ENCODE measurements at regions not wholly inside any gene's neighbourhood (a gene's known extent, or its start where the extent isn't known, plus 50 kb on each side); places are given as distances from the start of the nearest gene placed in this dataset.

DNA sequence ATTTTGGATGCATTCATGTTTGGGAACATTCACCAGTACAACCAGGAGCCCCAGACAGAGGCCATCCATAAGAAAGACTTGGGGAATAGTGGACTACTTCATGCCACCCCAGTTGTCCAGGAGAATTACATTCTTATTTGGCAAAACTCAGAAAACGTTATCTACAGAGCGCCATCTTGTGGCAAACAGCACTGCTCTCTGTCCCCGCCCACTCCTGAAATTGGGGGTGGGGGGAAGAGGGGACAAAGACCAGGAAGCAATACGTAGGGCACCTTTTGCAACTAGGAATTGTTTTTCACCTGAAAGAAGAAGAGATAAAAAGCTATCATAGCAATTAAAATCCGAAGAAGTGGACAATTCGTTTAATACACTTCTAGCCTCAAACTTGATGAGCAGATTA, 134.6 kb upstream of the MGMT start:
- TF ChIP-seq, protein P1, sequence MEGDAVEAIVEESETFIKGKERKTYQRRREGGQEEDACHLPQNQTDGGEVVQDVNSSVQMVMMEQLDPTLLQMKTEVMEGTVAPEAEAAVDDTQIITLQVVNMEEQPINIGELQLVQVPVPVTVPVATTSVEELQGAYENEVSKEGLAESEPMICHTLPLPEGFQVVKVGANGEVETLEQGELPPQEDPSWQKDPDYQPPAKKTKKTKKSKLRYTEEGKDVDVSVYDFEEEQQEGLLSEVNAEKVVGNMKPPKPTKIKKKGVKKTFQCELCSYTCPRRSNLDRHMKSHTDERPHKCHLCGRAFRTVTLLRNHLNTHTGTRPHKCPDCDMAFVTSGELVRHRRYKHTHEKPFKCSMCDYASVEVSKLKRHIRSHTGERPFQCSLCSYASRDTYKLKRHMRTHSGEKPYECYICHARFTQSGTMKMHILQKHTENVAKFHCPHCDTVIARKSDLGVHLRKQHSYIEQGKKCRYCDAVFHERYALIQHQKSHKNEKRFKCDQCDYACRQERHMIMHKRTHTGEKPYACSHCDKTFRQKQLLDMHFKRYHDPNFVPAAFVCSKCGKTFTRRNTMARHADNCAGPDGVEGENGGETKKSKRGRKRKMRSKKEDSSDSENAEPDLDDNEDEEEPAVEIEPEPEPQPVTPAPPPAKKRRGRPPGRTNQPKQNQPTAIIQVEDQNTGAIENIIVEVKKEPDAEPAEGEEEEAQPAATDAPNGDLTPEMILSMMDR (conservative IDR thresholded peaks at IDR 0.05 in 1 of 2, IDR thresholded peaks at IDR 0.05 in 1 of 2; ENCODE audit: extremely low read depth in 1 of 2, insufficient read depth in 1 of 2, low read depth in 1 of 2, low read length in 2 of 2): no peak
- TF ChIP-seq EZH2 (IDR thresholded peaks at IDR 0.05; ENCODE audit: borderline replicate concordance, low read length): no peak

Measured in mammary epithelial cell (primary cell).